GM12864 (cell line): ENCODE measurements at regions not wholly inside any gene's neighbourhood (a gene's known extent, or its start where the extent isn't known, plus 50 kb on each side); places are given as distances from the start of the nearest gene placed in this dataset.

Source experiments
- DNase-seq: peaks from one replicate; pipeline ENCODE4 v3.0.0-alpha.2; 2011; ENCODE audit warnings: low read depth
- H3K4me3 ChIP-seq: 2 replicates; pipeline ENCODE4 v1.5.1; 2011; ENCODE audit warnings: mild to moderate bottlenecking, low read depth, low read length, control low read depth
- TF ChIP-seq, protein P1 (sequence below): IDR thresholded peaks from 2 replicates; pipeline ENCODE4 v1.5.1; 2011; ENCODE audit warnings: low read depth, mild to moderate bottlenecking, moderate library complexity, low read length, control low read depth, inconsistent platforms; ENCODE audit errors: missing control alignments

DNA sequence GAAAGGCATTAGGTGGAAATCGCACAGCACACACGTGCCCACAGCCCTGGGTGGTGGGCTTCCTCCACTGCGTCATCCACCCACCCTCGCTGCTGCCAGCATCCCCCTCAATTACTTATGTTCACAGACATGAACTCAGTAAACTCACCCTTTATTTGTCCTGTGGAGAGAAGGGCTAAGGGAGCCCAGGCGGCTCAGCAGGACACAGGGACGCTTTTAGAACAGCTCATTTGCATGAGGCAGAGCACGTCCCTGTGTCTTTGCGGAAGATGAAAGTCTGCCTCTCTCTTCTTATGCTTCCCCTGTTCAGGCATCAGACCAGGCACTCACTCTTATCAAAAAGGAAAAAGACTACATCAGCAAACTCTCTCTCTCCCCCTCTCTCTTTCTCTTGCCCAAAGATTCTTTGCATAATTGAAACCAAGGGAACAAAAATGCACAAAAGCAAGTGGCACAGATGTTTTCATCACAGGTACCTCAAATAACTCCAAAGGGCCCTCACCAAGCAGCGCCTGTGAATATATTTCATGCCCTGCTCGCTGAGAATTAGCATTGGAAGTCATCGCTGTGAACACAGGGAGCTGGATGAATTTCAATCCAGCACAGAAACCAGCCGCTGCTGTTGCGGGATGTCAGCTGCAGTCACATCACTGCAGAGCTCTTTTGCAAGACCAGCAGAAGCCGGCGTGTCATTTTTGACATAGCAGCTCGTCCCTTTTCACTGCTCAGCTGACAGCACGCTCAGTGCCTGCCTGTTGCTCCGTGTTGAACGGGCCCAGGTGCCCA lies 376.3 kb upstream of the MYT1L start:
- no peak for DNase-seq
- TF ChIP-seq, protein P1, sequence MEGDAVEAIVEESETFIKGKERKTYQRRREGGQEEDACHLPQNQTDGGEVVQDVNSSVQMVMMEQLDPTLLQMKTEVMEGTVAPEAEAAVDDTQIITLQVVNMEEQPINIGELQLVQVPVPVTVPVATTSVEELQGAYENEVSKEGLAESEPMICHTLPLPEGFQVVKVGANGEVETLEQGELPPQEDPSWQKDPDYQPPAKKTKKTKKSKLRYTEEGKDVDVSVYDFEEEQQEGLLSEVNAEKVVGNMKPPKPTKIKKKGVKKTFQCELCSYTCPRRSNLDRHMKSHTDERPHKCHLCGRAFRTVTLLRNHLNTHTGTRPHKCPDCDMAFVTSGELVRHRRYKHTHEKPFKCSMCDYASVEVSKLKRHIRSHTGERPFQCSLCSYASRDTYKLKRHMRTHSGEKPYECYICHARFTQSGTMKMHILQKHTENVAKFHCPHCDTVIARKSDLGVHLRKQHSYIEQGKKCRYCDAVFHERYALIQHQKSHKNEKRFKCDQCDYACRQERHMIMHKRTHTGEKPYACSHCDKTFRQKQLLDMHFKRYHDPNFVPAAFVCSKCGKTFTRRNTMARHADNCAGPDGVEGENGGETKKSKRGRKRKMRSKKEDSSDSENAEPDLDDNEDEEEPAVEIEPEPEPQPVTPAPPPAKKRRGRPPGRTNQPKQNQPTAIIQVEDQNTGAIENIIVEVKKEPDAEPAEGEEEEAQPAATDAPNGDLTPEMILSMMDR: no peak
- no peak overlapping the region for H3K4me3 ChIP-seq

DNA sequence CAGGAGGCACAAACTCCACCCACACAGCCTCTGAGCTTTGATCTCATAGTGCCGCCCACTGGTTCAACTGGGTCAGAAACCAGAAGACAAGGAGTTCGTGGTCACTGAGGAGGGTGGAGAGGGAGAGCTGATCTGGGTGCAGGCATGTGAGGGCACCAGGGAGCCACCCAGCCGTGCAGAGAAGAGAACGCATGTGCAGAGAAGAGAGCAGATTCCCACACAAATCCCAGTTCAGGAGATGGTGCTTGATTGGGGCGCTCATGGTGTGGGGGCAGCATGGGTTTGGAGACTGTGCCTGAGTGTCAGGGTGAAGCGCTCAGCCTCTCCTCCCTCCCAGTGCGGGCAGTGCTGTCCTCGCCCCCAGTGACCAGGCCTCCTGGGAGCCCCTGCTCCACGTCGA lies 375.2 kb upstream of the MYT1L start:
- DNase-seq: no peak
- H3K4me3 ChIP-seq: no peak overlapping the region
- TF ChIP-seq, protein P1: no peak

DNA sequence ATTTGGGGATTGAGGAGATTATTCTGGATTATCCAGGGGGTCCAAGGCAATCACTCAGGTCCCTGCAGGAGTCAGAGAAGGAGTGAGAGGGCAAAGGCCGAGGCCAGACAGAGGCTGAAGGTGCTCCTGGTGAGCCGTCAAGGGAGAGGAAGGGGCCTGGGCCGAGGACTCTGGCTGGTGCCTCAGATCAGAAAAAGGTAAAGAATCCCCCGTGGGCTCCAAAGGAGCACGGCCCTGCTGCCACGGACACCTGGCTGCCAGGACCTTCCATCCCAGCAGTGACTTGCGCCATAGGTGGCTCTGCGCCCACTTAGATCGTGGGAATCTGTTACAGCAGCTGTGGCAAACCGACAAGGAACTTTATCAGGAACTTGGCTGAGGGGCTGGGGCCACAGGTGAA lies 374.8 kb upstream of the MYT1L start:
- H3K4me3 ChIP-seq: no peak overlapping the region
- DNase-seq: no peak

DNA sequence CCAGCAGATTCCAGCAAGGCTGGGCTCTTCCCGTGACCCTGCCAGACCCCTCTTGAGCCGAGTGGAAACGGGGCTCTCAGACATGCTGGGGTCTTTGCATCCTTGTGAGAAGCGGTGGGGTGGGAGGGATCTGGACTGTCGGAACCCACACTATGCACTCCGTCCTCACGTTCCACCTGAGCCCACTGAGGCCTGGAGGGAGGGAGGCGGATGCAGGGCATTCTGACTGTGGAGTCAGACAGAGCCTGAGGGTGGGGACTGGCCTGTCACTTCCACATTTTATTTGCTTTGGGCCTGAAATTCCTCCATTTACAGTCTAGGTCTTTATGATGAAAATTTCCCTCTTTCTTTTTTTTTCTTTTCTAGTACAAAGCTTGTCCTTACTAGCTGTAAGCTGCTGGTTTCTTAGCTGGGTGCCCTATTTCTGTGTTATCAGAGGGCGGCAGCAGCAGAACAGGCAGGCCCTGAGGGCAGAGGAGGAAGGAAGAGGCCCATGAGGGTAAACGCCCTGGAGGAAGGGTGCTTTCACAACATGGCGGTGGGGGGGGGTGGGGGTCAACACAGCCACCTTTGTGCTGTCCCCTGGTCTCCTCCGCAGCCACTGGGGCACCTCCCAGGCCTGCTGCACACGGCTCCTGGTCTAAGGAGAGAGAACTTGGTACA lies 373.5 kb upstream of the MYT1L start:
- no peak overlapping the region for H3K4me3 ChIP-seq
- TF ChIP-seq, protein P1: no peak
- DNase-seq: no peak

More for the DNA sequence above, 374.8 kb upstream of the MYT1L start:
- TF ChIP-seq, protein P1: no peak

DNA sequence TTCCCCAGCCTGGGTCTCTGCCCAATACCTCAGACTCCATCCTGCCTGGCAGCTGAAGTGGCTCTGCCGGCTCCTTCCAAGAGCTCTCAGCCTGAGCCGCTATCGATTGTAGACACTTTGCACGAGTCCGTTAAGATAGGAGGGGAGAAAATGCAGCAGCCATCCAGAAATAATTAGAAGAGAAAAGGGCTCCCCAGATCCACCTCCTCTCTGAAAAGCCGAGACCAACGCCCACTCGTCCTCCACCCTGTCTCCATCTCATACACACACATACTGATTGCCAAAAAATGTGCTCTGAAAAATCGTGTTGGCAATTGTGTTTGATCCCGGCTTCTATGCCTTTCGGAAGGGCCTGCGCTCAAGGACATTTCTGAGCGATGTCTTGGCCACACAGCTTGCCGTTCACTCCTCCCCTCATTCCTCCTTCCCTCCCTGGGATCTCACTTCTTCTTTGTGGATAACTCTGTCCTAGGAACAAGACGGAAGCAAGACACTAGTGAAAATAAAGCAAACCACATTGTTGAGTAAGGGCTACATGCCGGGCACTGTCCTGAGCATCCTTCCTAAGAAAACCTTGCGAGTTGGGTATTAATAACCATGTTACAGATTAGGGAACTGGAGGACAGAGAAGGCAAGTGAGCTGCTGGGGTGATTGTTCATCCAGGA lies 372.8 kb upstream of the MYT1L start:
- no peak overlapping the region for H3K4me3 ChIP-seq
- DNase-seq: no peak
- TF ChIP-seq, protein P1: no peak

DNA sequence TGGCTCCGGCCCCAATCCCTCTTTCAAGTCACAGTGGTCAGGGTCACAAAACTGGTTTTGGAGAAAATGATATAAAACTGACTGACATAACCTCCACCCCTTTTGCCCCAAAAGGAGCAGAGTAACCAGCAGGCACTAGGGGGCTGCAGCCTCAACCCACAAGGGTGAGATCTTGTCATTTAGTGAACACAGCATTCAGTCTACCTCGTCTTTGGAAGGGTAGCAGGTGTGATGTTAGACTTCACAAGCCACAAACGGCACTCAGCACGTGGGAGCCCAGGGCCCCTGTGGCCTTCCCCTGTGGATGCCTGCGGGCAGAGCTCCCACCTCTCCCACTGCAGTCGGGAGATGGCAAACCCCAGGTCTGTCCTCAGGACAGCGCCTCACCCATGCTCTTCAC lies 372.1 kb upstream of the MYT1L start:
- TF ChIP-seq, protein P1: no peak
- DNase-seq: no peak
- H3K4me3 ChIP-seq: no peak overlapping the region
